K562 (cell line): ENCODE measurements at regions not wholly inside any gene's neighbourhood (a gene's known extent, or its start where the extent isn't known, plus 50 kb on each side); places are given as distances from the start of the nearest gene placed in this dataset.

ENCODE experiments used
- ATAC-seq: fragments of 200-7000 bp; cut with Tn5 transposase; 3 replicates; pipeline ENCODE4 v1.9.1; 2020; ENCODE audit warnings: moderate library complexity
- BruUV-seq: library from RNA; stranded (reverse); fragments of 400-500 nt; replicated peaks from 2 replicates; lab custom pipeline; 2021; lab: Mats Ljungman, UMichigan
- CTCF ChIA-PET: fragments of 300-600 bp; formaldehyde crosslinking; extraction: SDS; loops from one replicate; lab custom pipeline; 2021; ENCODE audit warnings: low intra/inter-chr PET ratio; lab: Yijun Ruan, JAX
- POLR2A ChIA-PET: fragments of 300-600, 350-650 bp; sonication (Branson Sonifier 250); formaldehyde crosslinking; extraction: SDS; loops from one replicate; lab custom pipeline; 2021; ENCODE audit warnings: antibody characterized with exemption, inconsistent platforms; lab: Yijun Ruan, JAX
- DNase-seq, 4 experiments: peaks; one replicate each; pipeline versions ENCODE4 v3.0.0 to v3.0.0-alpha.2; 2011 to 2018; ENCODE audit warnings: low spot score in 3 of 4, mixed read lengths in 3 of 4; ENCODE audit errors: extremely low read depth in 1 of 4
- FAIRE-seq: peaks from 2 replicates; lab custom pipeline; 2011; peaks lifted over from hg19 to GRCh38; lab: Jason Lieb, UNC
- H2AFZ ChIP-seq: 2 replicates; pipeline ENCODE4 v1.6.0; 2011; ENCODE audit warnings: low read depth, low read length, control low read depth, inconsistent platforms
- H3K27ac ChIP-seq: fragments of 200-600 bp; 3 replicates; pipeline ENCODE4 v1.8.0; 2011; ENCODE audit warnings: low read depth, mild to moderate bottlenecking, control low read depth, inconsistent platforms, low read length, moderate library complexity, mixed read lengths; ENCODE audit errors: extremely low read depth
- H3K27me3 ChIP-seq, 2 experiments: fragments of 300-600 bp in 1 of 2; 2 replicates in 1 of 2; 3 replicates in 1 of 2; pipeline versions ENCODE4 v1.6.0 to v1.8.0; 2011; ENCODE audit warnings: inconsistent platforms in 2 of 2, low read length in 2 of 2, mild to moderate bottlenecking in 1 of 2, mixed read lengths in 1 of 2, moderate library complexity in 1 of 2; ENCODE audit not compliant: control insufficient read depth in 2 of 2, insufficient read depth in 2 of 2
- H3K36me3 ChIP-seq: fragments of 300-600 bp; 3 replicates; pipeline ENCODE4 v1.8.0; 2011; ENCODE audit warnings: mild to moderate bottlenecking, low read length, inconsistent platforms; ENCODE audit not compliant: control insufficient read depth, insufficient read depth
- H3K4me1 ChIP-seq, 2 experiments: fragments of 200-600 bp in 1 of 2; replicated peaks in 1 of 2; 2 replicates in 1 of 2; 3 replicates in 1 of 2; pipeline versions ENCODE4 v1.5.1 to v1.8.0; 2011; ENCODE audit warnings: inconsistent platforms in 2 of 2, low read length in 2 of 2, mild to moderate bottlenecking in 1 of 2, mixed read lengths in 1 of 2, moderate library complexity in 1 of 2; ENCODE audit not compliant: control insufficient read depth in 2 of 2, insufficient read depth in 2 of 2
- H3K4me2 ChIP-seq: 2 replicates; pipeline ENCODE4 v1.6.1; 2011; ENCODE audit warnings: low read length, control low read depth, inconsistent platforms, mixed read lengths; ENCODE audit not compliant: insufficient read depth
- H3K4me3 ChIP-seq: fragments of 200-600 bp; sonication (generic), shearing (Covaris generic); 2 replicates; pipeline ENCODE4 v1.5.1; 2016; ENCODE audit warnings: control low read depth, inconsistent platforms
- H3K79me2 ChIP-seq: fragments of 200-600 bp; 3 replicates; pipeline ENCODE4 v1.8.0; 2011; ENCODE audit warnings: low read length, inconsistent platforms; ENCODE audit not compliant: control insufficient read depth, insufficient read depth
- H3K9ac ChIP-seq, 2 experiments: 2 replicates each; pipeline versions ENCODE4 v1.6.0 to v1.6.1; 2011; ENCODE audit warnings: low read depth in 2 of 2, low read length in 2 of 2, control low read depth in 1 of 2, inconsistent platforms in 1 of 2, mild to moderate bottlenecking in 1 of 2, mixed read lengths in 1 of 2; ENCODE audit not compliant: insufficient read depth in 1 of 2
- H3K9me1 ChIP-seq: one replicate; pipeline ENCODE4 v1.6.0; 2011; ENCODE audit warnings: inconsistent platforms, mild to moderate bottlenecking, low read length, moderate library complexity; ENCODE audit not compliant: control insufficient read depth, insufficient read depth
- H3K9me3 ChIP-seq: replicated peaks from 2 replicates; pipeline ENCODE4 v1.5.1; 2011; ENCODE audit warnings: low read depth, low read length, inconsistent platforms; ENCODE audit not compliant: control insufficient read depth, insufficient read depth
- H4K20me1 ChIP-seq: replicated peaks from 2 replicates; pipeline ENCODE4 v1.6.1; 2011; ENCODE audit warnings: low read length, inconsistent platforms, mixed read lengths; ENCODE audit not compliant: control insufficient read depth, insufficient read depth
- ADNP ChIP-seq: fragments of 200-800 bp; sonication (Bioruptor generic); IDR thresholded peaks from 2 replicates; pipeline ENCODE4 v1.6.1; 2016; ENCODE audit warnings: missing genetic modification characterization, missing compliant biosample characterization
- BACH1 ChIP-seq: fragments of 200-800 bp; sonication (Bioruptor generic); IDR thresholded peaks from 2 replicates; pipeline ENCODE4 v1.6.1; 2016; ENCODE audit warnings: missing genetic modification characterization, missing compliant biosample characterization
- CEBPG ChIP-seq, 3 experiments: fragments of 200-800 bp in 1 of 3; sonication (Bioruptor generic) in 1 of 3; sonication (generic) in 1 of 3; formaldehyde crosslinking in 1 of 3; IDR thresholded peaks in 2 of 3; conservative IDR thresholded peaks in 1 of 3; 2 replicates each; pipeline versions ENCODE4 v1.6.1 to v1.8.0; 2016 to 2022; ENCODE audit warnings: missing compliant biosample characterization in 2 of 3, missing genetic modification characterization in 2 of 3, mild to moderate bottlenecking in 1 of 3, missing genetic modification reagents in 1 of 3
- LEF1 ChIP-seq: fragments of 450-650 bp; IDR thresholded peaks from 2 replicates; pipeline ENCODE4 v1.6.1; 2016; ENCODE audit warnings: mild to moderate bottlenecking
- MYNN ChIP-seq, 2 experiments: sonication (generic); formaldehyde crosslinking in 1 of 2; IDR thresholded peaks; 2 replicates each; pipeline versions ENCODE4 v1.5.0 to v1.6.1; 2016 to 2020; ENCODE audit warnings: antibody characterized with exemption in 1 of 2, missing genetic modification reagents in 1 of 2
- NONO ChIP-seq, 2 experiments: fragments of 200-400 bp in 1 of 2; fragments of 450-650 bp in 1 of 2; formaldehyde crosslinking in 1 of 2; IDR thresholded peaks; 2 replicates each; pipeline ENCODE4 v1.6.1; 2017; ENCODE audit warnings: low read depth in 2 of 2, mild to moderate bottlenecking in 2 of 2, moderate library complexity in 2 of 2, low read length in 1 of 2
- OTX1 ChIP-seq: fragments of 450-650 bp; formaldehyde crosslinking; IDR thresholded peaks from 2 replicates; pipeline ENCODE4 v1.4.0; 2022; ENCODE audit warnings: mild to moderate bottlenecking
- WGBS: fragments of 100-300 bp; shearing (Covaris generic); methylation state at CpG from one replicate; pipeline ENCODE4 v1.1.6; 2016; ENCODE audit warnings: low coverage, mixed read lengths; ENCODE audit not compliant: insufficient coverage; ENCODE audit errors: missing lambda C conversion rate; 5-methylcytosine and 5-hydroxymethylcytosine counted together
- in situ Hi-C: fragments of 300-500 bp; cut with MboI; formaldehyde crosslinking; loops from 4 replicates; pipeline ENCODE4 v1.15.0; 2018; ENCODE audit warnings: inconsistent platforms, mixed read lengths
- intact Hi-C: fragments of 100-400 bp; cut with micrococcal nuclease; formaldehyde crosslinking; loops from 2 replicates; pipeline ENCODE4 v1.14.2; 2022

- Histone ChIP-seq H2AFZ (no peak overlapping the region), H3K9me1 (no peaks in the 10 kb centered on the region), H4K20me1 (no peaks in the 10 kb centered on the region), H3K27ac (no peak overlapping the region), H3K27me3 (no peaks in the 10 kb centered on the region), H3K79me2 (no peaks in the 10 kb centered on the region), H3K9ac (no peak overlapping the region), H3K36me3 (no peaks in the 10 kb centered on the region), H3K4me3 (no peak overlapping the region), H3K9me3 (no peaks in the 10 kb centered on the region), H3K4me2 (no peak overlapping the region), H3K4me1 (no peaks in the 10 kb centered on the region)
- no peak for TF ChIP-seq BACH1
- TF ChIP-seq LEF1: no peak
- TF ChIP-seq OTX1 (CRISPR knock-in tag): no peak
- no peak for TF ChIP-seq CEBPG (CRISPR knock-in tag; IDR thresholded peaks at IDR 0.05)
- TF ChIP-seq CEBPG (tag; conservative IDR thresholded peaks at IDR 0.05 in 1 of 2, IDR thresholded peaks at IDR 0.05 in 1 of 2): no peak
- TF ChIP-seq NONO (IDR thresholded peaks at IDR 0.05; ENCODE audit: low read depth in 2 of 2, low read length in 1 of 2): no peak
- no peak for TF ChIP-seq ADNP (tag)
- TF ChIP-seq MYNN (IDR thresholded peaks at IDR 0.05): no peak
- no peak for TF ChIP-seq MYNN (CRISPR knock-in tag; IDR thresholded peaks at IDR 0.05)
- DNase-seq (no peak), FAIRE-seq (no peak), ATAC-seq (no peak)
- no TSS peak for BruUV-seq
- intact Hi-C loops: no loop called here
- POLR2A ChIA-PET: no interaction called here
- WGBS: 0% methylated on average over 1 of the region's 1 CpG
- in situ Hi-C loops: no loop called here
- CTCF ChIA-PET: no interaction called here
Measured at GRCh38 chr20:6339176-6339575, 216.3 kb upstream of the FERMT1 start.
